Mesothelial cell of epicardium (in vitro differentiated cells): ENCODE measurements at regions not wholly inside any gene's neighbourhood (a gene's known extent, or its start where the extent isn't known, plus 50 kb on each side); places are given as distances from the start of the nearest gene placed in this dataset.

Experiments used
- DNase-seq, 2 experiments: peaks; one replicate each; pipeline ENCODE4 v3.0.0; 2021; ENCODE audit warnings: low spot score in 2 of 2; ENCODE audit not compliant: unreplicated experiment in 2 of 2
- H3K27ac Mint-ChIP-seq: 2 replicates; pipeline ENCODE4 v1.8.0; 2021; ENCODE audit warnings: mixed read lengths
- H3K27me3 Mint-ChIP-seq: 2 replicates; pipeline ENCODE4 v1.8.0; 2021; ENCODE audit warnings: low read depth, mixed read lengths
- H3K36me3 Mint-ChIP-seq: 2 replicates; pipeline ENCODE4 v1.8.0; 2021; ENCODE audit warnings: mixed read lengths
- H3K4me1 Mint-ChIP-seq: 2 replicates; pipeline ENCODE4 v1.8.0; 2021; ENCODE audit warnings: mixed read lengths
- H3K4me3 Mint-ChIP-seq: 2 replicates; pipeline ENCODE4 v1.8.0; 2021; ENCODE audit warnings: mild to moderate bottlenecking, moderate library complexity, mixed read lengths
- H3K9me3 Mint-ChIP-seq: 2 replicates; pipeline ENCODE4 v1.8.0; 2021; ENCODE audit warnings: mixed read lengths
- TF ChIP-seq, protein P1 (sequence below): fragments of 200-600 bp; sonication (generic); IDR thresholded peaks from one replicate; pipeline ENCODE4 v1.5.0; 2021; ENCODE audit warnings: antibody characterized with exemption; ENCODE audit not compliant: unreplicated experiment

DNA sequence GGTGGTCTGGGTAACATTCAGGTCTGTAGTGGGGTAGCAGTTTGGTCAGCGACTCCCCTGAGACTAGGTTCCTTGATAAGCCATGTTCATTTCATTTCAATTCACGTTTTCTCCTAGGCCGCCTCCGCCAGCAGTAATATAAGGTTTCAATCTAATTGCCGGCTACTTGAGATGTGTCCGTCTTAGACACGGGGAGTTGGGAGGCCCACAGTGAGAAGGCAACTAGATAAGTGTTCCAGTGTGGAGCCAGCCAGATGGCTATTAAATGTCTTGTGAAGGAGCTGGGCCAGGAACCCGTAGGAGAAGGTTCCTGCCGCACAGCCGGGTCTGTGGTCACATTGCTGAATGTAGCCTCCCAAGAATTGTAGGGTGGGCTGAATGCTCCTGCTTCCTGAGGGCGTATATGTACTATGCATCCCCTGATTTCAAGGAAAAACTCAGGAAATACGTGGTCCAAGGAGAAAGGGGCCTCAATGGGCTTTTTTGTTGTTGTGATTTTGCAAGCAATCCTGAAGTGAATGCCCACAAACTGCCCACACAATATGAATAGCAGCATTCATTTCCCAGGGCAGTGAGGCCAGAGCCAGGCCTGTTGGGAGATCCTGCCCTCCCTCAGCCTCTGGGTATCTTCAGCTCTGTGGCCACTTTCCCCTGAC, 220.6 kb upstream of the RPL34 start:
- no peak for DNase-seq

DNA sequence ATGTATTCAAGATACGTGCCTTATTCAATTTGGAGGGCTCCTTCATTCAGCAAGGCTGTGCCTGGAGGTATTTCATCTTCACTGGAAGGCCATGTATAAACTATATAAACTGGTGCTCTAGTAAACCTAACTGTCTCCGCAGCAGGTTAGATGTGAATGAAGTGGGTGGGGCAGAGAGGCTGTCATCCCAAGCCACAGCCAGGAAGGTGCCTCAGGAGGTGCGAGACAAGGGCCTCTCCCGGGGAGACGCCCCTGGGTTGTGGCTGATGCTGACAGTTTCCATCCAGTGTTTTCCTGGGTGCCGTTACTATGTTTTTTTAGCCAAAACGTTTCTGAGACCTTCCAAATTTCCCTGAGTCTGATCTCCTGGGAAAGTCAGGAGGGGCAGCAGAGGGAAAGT, 221.5 kb upstream of the RPL34 start:
- Mint-ChIP-seq H3K36me3 (no peaks in the 10 kb centered on the region), H3K9me3 (no peaks in the 10 kb centered on the region), H3K27ac (no peak overlapping the region), H3K4me1 (peaks cover 5% of the 10 kb centered on the region), H3K4me3 (no peak overlapping the region), H3K27me3 (no peaks in the 10 kb centered on the region)
- DNase-seq = no peak
- TF ChIP-seq, protein P1, sequence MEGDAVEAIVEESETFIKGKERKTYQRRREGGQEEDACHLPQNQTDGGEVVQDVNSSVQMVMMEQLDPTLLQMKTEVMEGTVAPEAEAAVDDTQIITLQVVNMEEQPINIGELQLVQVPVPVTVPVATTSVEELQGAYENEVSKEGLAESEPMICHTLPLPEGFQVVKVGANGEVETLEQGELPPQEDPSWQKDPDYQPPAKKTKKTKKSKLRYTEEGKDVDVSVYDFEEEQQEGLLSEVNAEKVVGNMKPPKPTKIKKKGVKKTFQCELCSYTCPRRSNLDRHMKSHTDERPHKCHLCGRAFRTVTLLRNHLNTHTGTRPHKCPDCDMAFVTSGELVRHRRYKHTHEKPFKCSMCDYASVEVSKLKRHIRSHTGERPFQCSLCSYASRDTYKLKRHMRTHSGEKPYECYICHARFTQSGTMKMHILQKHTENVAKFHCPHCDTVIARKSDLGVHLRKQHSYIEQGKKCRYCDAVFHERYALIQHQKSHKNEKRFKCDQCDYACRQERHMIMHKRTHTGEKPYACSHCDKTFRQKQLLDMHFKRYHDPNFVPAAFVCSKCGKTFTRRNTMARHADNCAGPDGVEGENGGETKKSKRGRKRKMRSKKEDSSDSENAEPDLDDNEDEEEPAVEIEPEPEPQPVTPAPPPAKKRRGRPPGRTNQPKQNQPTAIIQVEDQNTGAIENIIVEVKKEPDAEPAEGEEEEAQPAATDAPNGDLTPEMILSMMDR = no peak

More for the DNA sequence above, 220.6 kb upstream of the RPL34 start:
- Mint-ChIP-seq H3K27ac (no peak overlapping the region), H3K4me1 (peaks cover 5% of the 10 kb centered on the region), H3K4me3 (no peak overlapping the region), H3K27me3 (no peaks in the 10 kb centered on the region), H3K36me3 (no peaks in the 10 kb centered on the region), H3K9me3 (peaks cover 4% of the 10 kb centered on the region)
- TF ChIP-seq, protein P1 = no peak

DNA sequence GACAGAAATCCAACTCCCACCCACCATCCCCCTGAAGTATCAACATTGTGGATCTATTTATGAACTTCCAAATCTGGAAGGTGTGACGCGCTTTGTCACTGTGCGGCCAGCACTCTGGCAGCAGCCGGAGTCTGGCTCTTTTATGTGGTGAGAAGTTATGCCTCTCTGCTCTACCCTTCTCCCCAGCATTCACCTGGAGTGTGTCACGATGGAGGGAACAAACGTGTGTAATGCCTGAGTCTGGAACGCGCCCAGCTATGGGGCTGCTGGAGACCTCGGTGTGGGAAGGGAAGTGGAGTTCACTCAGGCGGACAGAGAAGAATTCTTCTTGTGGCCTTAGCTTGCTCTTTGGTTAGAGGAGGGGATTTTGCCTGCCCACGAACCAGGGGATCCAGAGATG, 222.1 kb upstream of the RPL34 start:
- no peaks in the 10 kb centered on the region for H3K27me3 Mint-ChIP-seq
- no peaks in the 10 kb centered on the region for H3K36me3 Mint-ChIP-seq
- no peak for DNase-seq
- no peak overlapping the region for H3K4me3 Mint-ChIP-seq
- H3K27ac Mint-ChIP-seq = no peak overlapping the region
- H3K9me3 Mint-ChIP-seq = no peaks in the 10 kb centered on the region
- TF ChIP-seq, protein P1 = no peak
- peaks cover 5% of the 10 kb centered on the region for H3K4me1 Mint-ChIP-seq

DNA sequence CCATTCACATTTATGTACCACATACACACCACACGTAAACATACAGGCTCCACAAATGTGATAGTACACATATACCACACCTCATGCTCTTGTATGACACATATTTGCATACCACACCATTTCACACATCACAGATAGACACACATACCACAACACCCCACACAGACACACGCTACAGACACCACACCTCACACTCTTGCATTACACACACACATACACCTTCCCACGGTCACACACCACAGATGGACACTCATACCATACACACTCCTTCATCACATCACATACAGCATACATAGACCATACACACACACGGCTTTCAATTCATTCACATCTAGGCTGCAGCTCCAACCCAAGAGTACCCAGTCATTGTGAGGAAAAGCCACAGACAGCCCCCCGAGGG, 222.5 kb upstream of the RPL34 start:
- Mint-ChIP-seq H3K9me3 (no peaks in the 10 kb centered on the region), H3K4me1 (peaks cover 5% of the 10 kb centered on the region)
- TF ChIP-seq, protein P1 = no peak

DNA sequence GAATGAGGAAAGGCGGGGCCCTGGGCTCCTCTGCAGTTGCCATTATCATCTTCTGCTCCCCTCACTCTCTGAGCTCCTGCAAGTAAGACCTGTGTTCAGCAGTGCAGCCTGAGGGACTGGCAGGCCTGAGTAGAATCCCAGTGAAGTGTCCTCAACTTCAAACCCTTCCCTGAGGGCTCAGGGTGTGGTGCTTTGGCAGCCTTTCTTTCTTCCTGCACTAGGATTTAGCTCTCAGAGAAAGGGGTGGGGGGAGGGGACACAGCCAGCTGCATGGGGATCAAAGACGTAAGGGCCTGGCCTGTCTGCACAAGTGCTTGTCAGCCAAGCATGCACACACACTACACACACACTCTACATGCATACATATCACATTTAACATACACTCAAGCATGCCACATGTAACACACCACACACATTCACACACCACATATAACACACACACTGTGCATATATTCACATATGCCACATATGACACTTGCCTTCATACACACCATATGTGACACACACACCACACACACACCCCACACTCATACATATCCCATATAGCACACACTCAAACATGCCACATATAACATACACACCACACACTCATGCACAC, 223.4 kb upstream of the RPL34 start:
- Mint-ChIP-seq H3K36me3 (no peaks in the 10 kb centered on the region), H3K4me1 (peaks cover 5% of the 10 kb centered on the region), H3K4me3 (no peak overlapping the region), H3K27me3 (no peaks in the 10 kb centered on the region), H3K27ac (no peak overlapping the region), H3K9me3 (no peaks in the 10 kb centered on the region)
- TF ChIP-seq, protein P1 = no peak
- DNase-seq = no peak

More for the DNA sequence above, 222.5 kb upstream of the RPL34 start:
- H3K36me3 Mint-ChIP-seq = no peaks in the 10 kb centered on the region
- H3K4me3 Mint-ChIP-seq = no peak overlapping the region
- DNase-seq = no peak
- no peaks in the 10 kb centered on the region for H3K27me3 Mint-ChIP-seq
- H3K27ac Mint-ChIP-seq = no peak overlapping the region

DNA sequence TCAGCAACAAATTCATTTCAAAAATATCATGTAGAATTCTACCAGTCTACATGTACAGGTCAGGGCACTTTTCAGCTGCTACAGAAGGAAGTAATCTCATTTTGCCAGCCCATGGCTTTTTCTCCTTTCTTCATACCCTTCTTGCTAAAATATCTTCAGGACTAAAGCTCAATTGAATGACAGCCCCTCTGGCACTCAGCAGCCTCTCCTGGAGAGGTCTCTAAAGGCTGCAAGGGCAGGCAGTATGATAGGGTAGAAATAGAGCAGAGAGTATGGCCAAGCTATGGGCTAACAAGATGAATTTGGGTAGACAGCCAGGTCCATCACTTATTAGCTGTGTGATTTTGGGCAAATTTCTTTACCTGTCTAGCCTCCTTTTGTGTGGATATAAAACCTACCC, 224.6 kb upstream of the RPL34 start:
- DNase-seq = no peak
- Mint-ChIP-seq H3K36me3 (no peaks in the 10 kb centered on the region), H3K4me1 (peaks cover 5% of the 10 kb centered on the region), H3K27ac (no peak overlapping the region), H3K9me3 (no peaks in the 10 kb centered on the region), H3K4me3 (no peak overlapping the region), H3K27me3 (no peaks in the 10 kb centered on the region)
- TF ChIP-seq, protein P1 = no peak
